ENCODE measurements at regions not wholly inside any gene's neighbourhood (a gene's known extent, or its start where the extent isn't known, plus 50 kb on each side); places are given as distances from the start of the nearest gene placed in this dataset.
A peak's percentile ranks its signal among the peaks of the same experiment; 100 is the strongest.
"Not testable (repeated sequence)": the region's sequence is repeated elsewhere in the genome, so short reads cannot be mapped to it uniquely, and the experiment has no call there.

DNA sequence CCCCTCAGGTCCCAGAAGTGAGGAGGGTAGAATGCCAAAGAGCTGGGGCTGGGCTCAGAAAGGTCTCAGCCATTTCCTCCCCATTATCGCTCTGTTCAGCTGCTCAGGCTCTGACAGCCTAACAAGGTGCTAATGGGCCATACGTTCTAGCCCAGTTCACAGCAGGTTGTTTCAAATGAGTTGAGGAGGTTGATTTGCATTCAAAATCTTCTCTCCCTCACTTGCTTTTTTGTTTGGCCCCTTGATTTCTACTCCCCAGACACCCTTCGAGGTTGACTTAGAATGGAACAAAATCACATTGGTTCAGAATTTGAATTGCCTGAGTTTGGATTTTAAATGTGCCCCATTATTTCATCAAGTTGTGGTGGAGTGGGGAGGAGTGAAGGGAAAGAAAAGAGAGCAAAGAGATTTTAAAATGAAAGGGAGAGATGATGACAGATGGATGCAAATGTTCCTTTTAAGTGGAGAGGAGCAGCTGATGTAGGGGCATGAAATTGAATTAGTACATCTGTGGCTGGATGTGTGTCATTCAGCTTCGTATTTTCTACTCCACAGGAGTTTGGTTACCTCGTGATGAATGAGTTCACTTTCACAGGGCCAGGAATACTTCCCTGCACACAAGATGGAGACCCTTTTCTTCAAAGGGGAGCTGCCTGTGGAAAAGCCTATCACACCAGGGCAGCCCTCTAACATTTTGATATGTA, 425.8 kb upstream of the CAMK1G start:
- no peak for DNase-seq

GRCh38 chr1:209158851-209159250, 424.7 kb upstream of the CAMK1G start:
- DNase-seq, result no peak

GRCh38 chr1:209160230-209160629, 423.3 kb upstream of the CAMK1G start:
- no peak for DNase-seq

GRCh38 chr1:209162651-209163050, 420.9 kb upstream of the CAMK1G start:
- DNase-seq, result no peak

DNA sequence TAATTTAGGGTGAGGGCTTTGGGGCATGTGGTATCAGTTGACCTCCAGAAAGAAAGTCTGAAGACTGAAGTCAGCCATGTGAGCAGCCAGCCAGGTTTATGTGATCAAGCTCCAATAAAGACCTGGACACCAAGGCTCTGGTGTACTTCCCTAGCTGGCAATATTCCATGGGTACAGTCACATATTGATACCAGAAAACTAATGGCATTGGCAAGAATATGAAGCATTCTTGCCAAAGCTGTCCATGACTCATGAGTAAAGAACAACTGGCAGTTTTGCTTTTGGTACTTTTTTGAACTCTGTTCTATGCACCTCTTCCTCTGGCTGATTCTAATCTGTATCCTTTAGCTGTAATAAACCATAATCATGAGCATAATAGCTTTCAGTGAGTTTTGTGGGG, 415.3 kb upstream of the CAMK1G start:
- no peak for DNase-seq

DNA sequence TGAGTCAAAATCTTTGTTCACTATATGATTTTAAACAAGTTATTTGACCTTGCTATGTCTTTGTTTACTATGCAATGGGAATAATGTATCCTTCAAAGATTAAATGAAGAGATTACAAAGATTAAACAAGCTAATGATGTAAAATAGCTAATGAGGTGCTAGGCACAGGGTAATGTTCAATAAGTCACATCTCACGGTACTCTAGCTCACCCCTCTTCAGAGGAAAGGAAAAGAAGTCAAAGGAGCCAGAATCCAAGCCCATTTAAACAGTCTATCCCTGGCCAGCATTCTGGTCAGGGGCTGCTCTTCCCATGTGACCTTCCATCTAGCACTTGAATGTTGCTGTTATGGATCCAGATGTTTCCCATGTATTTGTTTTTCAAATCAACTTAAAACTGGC, 412.4 kb upstream of the CAMK1G start:
- DNase-seq, result no peak

DNA sequence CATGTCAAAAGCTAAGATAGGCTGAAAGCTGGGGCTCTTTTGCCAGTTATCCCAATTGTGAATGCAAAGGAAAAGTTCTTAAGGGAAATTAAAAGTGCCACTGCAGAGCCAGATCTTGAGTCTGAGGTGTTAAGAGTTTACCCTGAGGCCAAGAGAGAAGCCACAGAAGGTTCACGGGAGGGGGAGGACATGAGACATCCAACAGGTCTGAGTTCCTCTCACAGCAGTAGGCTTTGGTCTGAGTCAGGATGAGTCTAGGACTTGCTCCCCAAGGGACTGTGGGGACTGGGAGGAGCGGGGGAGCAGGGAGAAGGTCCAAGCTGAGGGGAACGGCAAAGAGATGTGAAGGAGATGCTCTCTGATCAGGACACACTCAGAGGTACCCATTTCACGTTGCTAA, 411.2 kb upstream of the CAMK1G start:
- DNase-seq, result no peak

DNA sequence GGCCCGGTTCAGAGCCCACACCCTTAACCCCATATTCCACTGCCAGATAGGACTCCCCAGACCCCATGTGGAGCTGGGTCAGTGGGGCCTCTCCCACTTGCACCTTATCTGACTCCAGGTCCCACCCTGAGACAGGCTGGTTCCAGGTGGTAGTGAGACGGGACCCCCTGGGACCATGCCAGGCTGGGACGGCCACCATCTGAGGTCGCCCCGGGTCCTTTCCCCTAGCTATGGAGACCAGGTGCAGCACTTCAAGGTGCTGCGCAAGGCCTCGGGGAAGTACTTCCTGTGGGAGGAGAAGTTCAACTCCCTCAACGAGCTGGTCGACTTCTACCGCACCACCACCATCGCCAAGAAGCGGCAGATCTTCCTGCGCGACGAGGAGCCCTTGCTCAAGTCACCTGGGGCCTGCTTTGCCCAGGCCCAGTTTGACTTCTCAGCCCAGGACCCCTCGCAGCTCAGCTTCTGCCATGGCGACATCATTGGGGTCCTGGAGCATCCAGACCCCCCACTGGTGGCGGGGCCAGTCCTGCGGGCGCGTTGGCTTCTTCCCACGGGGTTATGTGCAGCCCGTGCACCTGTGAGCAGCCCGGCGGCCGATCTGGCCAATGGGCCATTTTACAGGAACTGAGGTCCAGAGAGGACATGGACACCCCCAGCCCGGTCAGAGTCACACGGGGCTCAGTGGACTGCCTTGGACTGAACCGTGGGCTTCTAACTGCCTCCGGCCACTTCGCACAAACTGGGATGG, 410.5 kb upstream of the CAMK1G start:
- DNase-seq, result not testable (repeated sequence)

- DNase-seq, result not testable (repeated sequence)
Observed at GRCh38 chr1:209173796-209174195, 409.7 kb upstream of the CAMK1G start.

GRCh38 chr1:209176866-209177430, 406.6 kb upstream of the CAMK1G start:
- DNase-seq, result no peak

GRCh38 chr1:209183195-209183594, 400.3 kb upstream of the CAMK1G start:
- DNase-seq, result no peak

DNA sequence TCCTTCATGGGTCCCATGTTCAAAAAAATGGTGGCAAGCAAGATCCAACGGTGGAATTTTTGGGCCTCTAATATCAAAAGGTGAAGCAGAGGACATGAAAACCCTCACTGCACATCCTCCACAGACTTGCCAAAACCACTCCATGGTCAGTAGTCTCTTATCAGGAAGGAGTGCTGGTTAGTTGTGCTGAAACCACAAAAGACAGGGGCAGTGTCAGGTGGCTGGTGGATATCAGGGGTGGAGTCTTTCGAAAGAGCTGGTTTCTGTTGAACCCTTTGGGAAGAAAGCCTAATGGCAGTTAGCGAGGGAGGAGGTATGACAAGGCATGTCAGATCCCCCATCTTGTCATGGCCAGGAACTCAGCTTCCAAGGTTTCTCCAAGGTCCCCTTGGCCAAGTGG, 395.9 kb upstream of the CAMK1G start:
- DNase-seq, result no peak

DNA sequence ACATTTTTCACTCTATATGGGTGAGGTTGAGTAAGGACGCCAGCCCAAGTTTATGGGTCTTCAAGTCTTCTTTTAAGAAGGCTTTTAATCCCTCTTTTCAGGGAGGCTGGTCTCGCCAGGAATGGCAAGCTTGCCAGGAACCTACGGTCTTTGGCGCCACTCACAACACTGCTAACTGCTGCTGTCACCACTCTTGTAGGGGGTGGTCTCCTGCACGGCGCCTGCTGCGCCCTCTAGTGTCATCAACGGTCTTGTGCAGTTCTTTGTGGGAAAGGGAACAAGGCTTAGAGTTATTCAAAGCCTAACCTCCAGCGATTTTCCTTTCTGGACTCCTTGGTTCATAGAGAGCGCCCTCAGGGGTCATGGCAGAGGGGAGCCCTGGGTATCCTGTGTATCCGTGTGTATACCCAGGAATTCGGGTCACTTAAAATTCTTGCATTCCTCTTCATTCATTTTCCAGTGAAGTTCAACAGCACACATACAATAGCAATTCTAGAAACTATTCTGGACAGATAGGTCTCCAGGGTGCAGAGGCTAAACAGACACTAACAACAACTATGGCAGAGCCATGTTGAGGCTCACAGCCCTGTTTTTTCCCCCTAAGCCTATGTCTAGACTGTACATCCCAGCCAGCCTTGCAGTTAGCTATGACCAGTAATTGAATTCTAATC, 392.8 kb upstream of the CAMK1G start:
- DNase-seq, result no peak

- DNase-seq, result no peak
Observed at GRCh38 chr1:209191262-209191634, 392.3 kb upstream of the CAMK1G start.

GRCh38 chr1:209196140-209196539, 387.4 kb upstream of the CAMK1G start:
- no peak for DNase-seq

DNA sequence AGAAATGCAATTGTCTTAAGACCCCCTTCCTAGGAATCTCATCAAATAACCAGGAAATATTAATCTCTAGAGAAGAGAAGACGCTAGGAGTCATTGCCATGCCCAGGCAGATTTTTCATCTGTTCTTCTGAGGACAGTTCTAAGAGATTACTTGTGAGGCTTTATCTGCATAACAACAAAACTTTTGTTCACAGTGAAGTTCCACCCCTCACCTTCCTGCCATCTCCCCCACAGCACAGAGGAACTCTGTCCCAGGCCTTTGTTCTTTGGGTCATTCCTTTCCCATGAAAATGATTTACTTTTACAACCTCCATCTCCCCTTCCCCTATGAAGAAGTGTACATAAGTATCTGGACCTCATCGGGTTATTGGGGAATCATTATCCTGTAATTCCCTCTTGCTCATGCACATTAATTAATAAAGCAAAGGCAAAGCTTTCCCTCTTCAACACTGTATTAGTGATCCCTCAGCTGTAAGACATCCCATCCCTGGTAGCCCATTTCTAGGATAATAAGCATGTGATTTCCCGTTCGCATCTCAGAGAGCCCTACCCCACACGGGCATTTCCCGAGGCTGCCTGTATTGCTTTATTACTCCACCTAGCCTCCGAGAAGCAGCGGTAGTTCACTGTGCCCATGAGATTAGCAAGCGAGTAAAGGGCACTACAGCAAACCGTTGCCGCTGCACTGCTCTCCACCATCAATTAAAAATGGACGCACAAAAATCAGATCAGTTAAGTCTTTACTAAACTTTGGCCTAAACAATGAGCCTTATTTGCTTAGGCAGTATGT, 384.4 kb upstream of the CAMK1G start:
- DNase-seq, result no peak

DNA sequence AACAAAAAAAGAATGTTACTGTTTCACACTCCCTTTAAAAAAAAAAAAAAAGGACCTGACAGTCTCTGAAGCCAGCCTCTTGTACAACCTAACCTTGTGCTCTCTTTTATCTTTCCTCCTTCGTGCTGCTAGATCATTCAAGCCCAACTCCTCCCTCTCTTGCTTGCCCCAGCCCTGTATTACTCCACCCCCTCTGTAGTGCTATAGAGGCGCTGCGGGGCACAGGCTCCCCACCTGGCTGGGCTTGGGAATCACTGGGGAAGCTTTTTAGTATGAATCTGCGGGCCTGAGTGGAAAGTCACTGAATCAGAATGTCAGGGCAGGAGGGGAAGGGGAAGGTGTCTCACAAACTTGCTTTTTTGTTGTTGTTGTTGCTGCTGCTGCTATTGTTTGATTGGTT, 383.7 kb upstream of the CAMK1G start:
- no peak for DNase-seq

DNA sequence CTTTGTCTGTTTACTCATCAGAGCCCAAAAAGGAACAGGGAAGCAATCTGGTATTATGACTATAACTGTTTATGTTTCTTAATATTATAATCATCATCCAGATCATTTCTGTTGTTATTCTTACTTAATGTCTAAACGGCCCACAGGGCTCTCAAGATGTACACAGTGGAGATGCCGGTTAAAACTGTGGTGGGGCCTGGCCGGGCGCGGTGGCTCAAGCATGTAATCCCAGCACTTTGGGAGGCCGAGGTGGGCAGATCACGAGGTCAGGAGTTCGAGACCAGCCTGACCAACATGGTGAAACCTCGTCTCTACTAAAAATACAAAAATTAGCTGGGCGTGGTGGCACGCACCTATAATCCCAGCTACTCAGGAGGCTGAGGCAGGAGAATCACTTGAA, 381.2 kb upstream of the CAMK1G start:
- not testable (repeated sequence) for DNase-seq

DNA sequence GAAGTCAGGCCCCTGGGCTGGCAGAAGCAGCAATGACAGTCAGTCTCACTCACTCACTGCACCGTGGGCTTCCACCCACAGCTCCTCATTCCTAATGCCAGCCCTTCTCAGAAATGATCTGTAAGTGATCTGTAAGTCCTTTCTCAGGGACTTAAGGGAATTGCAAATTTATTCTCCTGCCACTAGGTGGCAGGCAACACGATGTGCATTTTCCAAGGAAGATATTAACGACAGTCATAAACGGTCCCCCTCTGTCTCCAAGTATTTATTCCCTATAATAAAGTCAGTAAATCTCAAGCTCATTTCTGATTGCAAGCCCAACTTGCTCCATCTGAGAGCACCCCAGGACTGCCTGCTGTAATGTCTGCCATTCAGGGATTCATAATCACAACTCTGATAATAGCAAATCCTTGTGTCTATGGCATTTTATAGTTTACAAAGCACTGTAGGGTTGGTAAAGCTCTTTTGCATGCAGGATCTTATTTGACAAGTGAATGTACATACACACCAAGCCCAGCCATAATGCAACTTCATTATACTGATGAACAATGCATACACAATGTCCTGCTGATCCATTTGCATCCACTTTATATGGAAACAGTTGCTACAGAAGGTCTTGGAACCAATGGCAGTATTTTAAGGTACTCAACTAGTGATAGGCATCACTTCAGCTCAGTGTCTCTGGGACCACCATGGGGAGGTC, 380.5 kb upstream of the CAMK1G start:
- DNase-seq, result peak; percentile 4

GRCh38 chr1:209203533-209203895, 380.0 kb upstream of the CAMK1G start:
- DNase-seq, result no peak

DNA sequence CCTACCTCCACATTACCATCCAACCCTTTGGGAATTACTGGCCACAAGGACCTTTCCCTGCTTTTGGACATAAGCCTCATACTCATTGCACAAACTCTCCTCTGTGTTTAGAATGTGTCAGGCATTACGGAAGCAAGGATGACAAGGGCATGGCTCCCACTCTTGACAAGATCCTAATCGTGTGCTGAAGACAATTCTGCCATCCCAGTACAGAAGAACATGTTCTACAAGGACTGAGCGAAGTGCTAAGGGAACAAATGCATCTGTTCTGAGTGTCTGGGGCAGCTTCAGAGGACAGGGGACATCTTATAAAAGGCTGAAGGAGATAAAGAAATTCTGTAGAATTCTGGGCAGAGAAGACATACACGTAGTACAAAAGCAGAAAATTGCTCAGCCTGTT, 378.5 kb upstream of the CAMK1G start:
- no peak for DNase-seq

GRCh38 chr1:209207126-209207700, 376.3 kb upstream of the CAMK1G start:
- DNase-seq, result no peak
